HG02981 (cell line): ENCODE measurements at regions not wholly inside any gene's neighbourhood (a gene's known extent, or its start where the extent isn't known, plus 50 kb on each side); places are given as distances from the start of the nearest gene placed in this dataset.

Source experiments
- ATAC-seq: cut with Tn5 transposase; IDR thresholded peaks from one replicate; pipeline ENCODE4 v1.9.1; 2021; ENCODE audit warnings: mild to moderate bottlenecking, moderate library complexity; ENCODE audit not compliant: unreplicated experiment

DNA sequence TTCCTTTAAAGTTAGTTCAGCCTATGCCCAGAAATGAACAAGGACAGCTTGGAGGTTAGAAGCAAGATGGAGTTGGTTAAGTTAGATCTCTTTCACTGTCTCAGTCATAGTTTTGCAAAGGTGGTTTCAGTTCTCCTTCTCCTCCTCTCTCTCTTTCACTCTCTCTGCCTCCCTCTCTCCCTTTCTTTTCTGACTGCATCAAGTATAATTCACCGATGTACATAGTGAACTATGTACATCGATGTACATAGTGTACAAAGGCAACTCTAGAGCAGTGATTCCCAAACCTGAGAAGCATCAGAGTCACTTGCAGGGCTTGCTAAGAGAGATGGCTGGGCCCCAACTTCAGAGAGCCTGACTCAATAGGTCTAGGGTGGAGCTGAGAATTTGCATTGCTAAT, 1259.7 kb downstream of the TYW1 start:
- ATAC-seq: no peak

DNA sequence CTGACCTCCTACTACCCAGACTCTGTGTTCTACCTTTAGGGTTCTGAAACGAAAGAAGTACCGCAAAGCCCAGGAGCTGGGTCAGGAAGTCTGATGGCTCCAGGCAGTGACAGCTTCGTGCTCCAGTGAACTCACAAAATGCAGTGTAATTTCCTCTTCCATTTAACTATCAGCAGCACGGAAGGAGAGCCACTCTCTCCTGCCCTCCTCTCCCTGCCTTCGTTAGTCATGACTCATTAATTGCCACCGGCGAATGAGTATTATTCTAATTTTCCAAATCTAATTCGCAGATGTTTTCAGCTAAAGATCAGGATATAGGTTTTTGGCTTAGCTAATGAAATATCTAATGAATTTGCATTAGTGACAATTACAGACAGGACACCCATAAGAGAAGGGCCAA, 1262.0 kb downstream of the TYW1 start:
- no peak for ATAC-seq

DNA sequence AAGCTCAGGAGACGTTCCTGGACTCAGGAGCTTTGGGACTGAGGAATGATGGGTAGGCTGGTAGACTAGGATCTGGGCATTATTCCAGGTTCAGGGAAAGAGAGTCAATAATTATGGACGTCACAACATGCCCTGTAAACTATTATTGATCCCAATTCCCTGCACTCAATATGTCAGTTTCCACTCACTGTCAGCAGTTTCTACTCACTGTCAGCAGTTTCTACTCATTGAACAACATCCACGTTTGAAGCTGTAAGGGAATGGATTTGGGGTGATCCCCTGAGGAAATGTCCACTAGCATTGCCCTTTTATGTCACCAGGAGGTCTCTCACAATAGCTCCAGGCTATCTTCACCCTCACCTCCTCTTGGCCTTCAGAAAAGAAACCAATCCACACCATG, 1268.6 kb downstream of the TYW1 start:
- no peak for ATAC-seq

DNA sequence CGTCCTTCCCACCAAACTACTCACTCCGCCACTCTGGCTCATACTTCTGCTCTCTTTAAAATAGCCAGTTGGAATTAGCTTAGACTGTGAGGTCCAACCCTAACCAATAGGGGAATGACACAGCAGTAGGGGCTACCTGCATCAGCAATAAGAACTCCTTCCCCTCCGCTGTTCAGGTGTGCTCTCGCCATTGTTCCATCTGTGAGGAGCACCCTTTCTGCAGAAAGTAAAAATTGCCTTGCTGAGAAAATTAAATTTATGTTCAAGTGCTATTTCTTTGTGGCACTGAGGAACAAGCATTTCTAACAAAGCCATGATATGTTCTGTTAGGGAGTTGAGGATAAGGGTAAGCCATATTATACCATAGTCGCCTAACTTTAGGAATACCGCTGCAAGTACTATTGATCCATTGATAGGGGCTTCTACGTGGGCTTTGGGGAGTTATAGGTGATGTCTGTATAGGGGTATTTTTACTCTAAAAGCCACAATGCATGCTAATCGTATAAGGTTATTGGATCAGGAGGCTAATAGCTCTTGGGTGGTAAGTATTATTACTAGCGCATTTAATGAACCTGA, 1269.5 kb downstream of the TYW1 start:
- no peak for ATAC-seq

DNA sequence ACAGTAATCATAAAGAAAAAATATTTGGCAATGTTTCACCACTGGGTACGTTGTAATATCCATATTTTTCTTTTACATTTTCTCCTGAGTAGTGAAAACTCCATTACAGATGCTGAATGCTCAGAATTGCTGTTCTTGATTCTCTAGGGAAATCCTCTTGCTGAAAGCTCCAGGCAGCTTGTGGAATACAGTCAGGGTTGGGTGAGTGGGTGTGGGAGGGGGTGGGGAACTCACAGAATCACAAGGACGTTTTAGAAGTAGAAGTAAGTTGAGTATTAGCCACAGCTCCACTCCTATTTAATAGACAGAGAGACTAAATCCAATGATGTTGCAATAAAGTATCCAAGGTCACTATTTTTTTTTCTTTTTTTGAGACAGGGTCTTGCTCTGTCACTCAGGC, 1270.9 kb downstream of the TYW1 start:
- ATAC-seq: no peak

DNA sequence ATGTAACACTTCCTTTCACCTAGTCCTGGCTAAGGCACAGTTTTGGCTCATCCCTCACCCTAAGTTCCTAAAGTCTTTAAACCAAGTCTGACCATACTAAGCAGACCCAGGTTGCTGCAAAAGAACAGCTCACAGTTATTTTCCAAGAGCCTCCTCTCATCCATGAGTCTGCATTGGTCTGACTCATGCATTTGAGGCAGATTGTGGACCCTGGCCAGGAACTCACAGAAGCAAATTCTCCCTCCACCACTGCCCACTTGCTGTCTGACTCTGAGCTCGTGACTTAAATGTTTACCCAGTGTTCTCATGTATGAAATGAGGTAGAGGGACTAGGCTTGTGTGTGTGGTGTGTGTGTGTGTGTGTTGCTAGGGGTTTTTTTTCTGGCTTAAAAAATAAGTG, 1272.8 kb downstream of the TYW1 start:
- ATAC-seq: no peak

DNA sequence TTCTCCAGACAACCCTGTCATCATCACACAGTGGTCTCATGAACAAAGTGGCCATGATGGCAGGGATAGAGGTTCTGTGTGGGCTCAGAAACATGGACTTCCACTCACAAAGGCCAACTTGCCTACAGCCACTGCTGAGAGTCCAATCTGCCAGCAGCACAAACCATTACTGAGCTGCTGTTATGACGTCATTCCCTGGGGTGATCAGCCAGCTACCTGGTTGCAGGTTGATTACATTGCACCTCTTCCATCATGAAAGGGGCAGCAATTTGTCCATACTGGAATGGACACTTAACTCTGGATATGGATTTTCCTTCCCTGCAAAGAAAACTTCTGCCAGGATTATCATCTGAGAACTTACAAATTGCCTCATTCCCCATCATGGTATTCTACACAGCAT, 1275.9 kb downstream of the TYW1 start:
- ATAC-seq: no peak

DNA sequence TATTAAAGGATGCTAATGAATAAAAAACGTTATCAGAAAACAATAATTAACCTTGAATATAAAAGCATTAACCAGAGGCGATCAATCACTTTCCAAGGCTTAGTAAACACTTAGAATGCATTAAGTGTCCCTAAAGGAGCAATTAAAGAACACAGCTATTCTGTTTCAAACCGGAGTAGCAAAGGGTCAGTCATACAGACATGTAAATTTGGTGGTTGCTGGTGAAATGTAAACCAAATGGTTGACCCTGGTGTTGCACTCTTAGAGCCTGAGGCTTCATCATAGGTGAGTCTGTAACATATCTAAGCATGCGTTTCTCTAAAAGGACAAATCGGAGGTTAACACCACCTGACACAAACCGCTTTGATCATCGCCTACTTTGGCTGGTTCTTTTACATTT, 1280.1 kb downstream of the TYW1 start:
- ATAC-seq: no peak

DNA sequence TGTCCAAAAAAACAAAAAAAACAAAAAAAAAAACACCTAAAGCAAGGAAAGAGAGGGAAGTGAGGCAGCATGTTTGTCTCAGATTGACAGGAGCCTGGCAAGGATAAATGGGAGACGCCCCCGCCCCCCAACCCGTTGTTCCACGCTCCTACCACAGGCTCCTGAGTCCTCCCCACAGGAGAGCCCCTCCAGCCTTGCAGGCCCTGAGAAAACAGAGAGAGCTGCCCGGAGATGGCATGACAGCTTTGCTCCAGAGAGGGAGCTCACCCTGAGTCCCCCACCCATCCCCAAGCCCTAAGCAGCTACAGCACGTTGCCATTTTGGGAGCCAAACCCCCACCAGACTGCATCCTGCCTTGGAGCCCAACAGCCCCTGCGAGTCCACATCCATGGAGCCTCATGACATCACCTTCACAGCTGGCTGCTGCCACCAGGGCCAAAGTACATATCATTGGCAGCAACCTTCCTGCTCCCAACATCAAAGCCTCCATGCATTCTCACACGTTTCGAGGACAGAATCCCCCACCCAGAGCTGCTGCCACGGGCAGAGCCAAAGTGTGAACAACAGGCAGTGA, 1283.3 kb downstream of the TYW1 start:
- no peak for ATAC-seq

DNA sequence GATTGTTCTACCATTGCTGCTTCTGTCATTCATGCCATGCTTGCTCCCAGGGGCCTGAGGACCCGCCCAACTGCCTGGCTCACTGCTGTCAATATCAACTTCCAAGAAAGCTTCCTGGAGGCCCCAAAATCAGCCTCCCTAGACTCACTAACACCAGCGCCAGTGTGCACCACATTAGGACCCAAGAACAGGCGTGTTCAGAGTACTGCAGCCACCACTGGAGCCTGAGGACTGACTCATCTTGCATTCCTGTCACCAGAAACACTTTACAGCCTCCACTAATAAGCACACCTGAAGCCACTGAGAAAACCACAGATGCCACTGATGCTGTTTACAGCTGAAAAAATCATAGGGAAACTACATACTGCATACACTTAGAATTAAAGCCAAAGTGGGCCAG, 1284.3 kb downstream of the TYW1 start:
- ATAC-seq: no peak

DNA sequence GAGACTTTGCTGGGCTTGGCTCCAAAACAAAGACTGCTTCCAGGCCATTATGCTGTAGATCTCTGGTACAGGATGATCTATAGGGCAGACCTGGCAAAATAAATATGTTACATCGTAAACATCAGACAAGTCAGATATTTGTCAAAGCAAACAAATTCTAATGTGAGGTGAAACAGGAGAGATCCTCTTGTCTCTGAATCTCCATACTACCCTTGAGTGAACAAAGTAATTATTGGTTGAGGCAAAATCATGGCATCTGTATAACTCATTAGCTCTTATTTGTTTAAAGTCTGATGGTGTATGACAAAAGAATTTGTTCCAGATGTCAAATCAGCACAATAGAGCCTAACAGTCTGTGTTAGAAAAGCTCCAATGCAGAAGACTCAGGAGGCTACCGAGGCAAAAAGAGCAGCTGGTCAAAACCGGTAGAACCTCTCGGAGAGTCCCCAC, 1291.5 kb downstream of the TYW1 start:
- ATAC-seq: no peak

DNA sequence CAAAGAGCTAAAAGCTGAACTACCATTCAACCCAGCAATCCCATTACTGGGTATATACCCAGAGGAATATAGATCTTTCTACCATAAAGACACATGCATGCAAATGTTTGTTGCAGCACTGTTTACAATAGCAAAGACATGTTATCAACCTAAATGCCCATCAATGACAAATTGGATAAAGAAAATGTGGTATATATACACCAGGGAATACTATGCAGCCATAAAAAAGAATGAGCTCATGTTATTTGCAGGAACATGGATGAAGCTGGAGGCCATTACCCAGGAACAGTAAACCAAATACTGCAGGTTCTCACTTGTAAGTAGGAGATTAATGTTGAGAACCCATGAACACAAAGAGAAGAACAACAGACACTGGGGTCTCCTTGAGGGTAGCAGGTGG, 1295.1 kb downstream of the TYW1 start:
- ATAC-seq: no peak

DNA sequence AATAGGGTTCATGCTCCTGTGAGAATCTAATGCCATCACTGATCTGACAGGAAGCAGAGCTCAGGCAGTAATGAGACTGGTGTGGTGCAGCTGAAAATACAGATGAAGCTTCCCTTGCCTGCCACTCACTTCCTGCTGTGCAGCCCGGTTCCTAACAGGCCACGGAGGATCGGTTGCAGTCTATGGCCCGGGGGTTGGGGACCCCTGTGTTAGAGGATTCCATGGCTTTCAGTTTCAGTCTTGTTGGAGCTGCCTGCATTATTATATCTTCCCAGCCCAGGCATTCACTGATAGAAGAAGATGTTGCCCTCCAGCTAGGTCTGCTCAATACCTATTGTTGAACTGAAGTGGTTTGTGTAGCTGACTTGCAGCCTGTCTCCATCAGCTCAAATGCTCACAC, 1298.8 kb downstream of the TYW1 start:
- ATAC-seq: no peak

DNA sequence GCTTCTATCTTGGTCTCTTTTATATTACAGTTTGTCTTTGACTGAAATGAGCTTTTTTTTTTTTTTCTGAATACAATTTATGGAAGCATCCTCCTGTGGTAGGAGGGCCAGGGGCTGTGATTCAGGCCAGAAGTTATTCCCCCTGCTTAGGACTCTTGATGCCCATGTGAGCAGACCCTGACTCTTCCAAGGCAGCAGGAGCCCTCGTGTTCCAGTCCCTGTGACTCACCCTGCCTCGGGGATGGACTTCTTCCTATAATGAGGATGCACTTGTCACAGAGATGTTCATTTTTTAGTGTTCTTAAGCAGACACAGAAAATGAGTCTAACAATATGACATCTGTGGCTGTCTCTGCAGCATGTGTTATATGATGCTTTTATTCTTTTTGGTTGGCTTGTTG, 1293.7 kb upstream of the AUTS2 start:
- ATAC-seq: no peak

DNA sequence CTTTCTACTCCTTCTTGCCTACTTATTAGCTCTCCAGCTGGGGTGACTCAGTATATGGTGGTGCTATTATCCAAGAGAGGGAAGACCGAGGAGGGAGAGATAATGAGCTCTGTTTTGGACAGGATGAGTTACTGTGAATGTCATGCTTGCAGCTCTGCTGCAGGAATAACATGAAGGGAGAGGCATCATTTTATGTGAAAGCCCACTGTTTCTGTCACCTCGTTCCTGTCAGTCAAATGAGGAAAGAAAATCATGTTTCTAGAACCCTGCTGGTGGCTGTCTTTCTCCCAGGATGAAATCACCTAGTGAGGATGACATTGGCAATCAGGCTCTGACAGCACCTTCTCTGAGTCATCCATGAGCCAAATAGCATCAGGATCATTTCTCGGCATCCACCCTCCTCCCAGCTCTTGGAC, 1291.6 kb upstream of the AUTS2 start:
- ATAC-seq: no peak

DNA sequence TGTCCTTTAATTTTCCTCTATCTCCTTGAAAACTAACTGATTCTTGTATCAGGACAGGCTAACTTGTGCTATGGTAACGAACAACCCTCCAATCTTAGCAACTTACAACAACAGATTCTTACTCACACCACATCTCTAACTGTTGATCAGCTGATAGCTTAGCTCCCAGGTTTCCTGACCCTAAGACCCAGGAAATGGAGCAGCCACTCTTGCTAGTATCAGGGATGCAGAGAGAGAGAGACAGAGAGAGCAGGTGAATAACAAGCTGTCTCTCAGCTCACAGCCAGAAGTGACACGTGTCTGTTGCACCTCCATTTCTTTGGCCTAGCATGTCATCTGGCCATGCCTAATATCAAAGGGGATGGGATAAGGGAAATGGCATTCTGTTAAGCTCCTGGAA, 1289.0 kb upstream of the AUTS2 start:
- no peak for ATAC-seq

DNA sequence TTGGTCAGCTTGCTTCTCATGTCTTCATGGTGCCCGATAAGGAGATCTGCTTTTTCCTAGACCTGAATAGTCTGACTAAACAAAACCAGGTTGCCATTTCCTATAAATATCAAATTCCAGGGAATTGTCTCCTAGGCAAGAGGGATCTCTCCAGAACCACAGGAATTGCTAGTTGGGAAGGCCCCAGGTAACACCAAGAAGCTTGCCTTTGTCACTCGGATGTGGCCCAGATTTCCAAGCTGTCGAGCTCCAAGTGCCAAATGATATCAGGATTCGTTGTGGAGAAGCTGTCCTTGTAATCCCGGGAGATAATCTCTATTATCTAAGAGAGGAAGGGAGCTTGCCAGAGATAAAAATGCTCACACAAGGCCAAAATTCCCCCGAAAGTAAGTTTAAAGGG, 1288.5 kb upstream of the AUTS2 start:
- ATAC-seq: no peak

DNA sequence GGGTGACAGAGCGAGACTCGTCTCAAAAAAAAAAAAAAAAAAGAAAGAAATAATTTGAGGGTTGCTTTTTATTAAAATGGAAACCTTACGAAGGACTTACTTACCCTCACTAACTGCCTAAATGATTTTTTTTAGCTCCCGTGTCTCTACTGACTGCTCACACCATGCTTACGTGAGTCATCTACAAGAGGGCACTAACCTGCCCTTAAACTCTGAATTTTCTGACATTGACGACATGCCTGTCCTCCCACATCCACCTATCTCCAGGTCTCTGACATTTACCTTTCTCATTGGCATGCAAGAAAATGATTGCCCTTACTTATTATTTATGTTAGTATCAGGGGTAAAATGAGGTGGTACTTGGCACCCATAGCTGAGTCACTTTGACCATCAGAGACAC, 1286.3 kb upstream of the AUTS2 start:
- ATAC-seq: no peak

DNA sequence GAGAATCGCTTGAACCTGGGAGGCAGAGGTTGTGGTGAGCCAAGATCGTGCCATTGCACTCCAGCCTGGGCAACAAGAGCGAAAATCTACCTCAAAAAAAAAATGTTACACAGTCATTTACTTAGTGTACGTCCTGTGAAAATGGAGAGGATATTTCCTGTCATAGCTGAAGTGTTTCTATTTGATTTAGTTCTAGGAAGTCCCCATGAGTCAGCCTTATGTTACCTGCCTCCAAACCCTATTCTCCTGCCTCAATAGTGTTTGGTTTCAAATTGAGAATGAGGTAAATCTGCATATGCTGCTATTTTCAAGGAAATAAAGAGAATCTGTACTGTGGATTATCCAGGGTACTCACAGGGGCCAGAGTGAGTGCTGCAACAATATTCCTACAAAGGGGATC, 1284.5 kb upstream of the AUTS2 start:
- ATAC-seq: no peak

DNA sequence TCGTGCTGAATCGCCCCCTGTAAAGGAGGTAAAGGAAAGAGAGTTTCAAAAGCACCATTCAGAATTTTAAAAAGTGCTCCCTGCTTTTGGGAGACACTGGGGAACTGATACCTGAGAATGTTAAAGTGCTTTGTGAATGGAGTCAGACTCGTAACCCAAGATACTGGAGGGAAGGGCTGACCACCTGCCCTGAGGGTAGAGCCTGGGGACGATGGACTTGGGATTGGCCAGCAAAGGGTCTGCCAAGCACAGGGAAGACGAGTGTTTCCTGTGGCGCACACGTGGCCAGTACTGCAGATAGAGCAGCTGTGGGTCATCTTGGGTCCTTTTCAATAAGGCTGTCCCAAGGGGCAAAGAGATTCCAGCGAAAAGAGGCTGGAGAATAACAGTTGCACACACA, 1284.1 kb upstream of the AUTS2 start:
- ATAC-seq: no peak

DNA sequence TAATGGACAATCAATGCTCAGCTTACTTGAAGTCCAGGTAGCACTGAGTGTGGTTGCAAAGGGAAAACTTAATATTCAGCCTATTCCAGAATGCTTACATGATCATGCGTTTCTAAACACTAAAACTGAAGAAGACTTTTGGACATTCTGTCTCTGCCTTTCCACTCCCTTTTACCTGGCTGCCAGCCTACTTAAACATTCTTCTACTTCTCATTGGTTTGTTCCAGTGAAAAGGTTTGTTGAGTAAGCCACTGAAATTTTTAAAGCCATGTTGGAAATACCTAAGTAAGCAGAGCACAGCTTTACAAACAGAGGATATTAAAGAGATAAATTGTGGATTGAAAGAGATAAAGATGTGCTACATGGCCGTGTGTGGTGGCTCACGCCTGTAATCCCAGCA, 1280.8 kb upstream of the AUTS2 start:
- no peak for ATAC-seq

DNA sequence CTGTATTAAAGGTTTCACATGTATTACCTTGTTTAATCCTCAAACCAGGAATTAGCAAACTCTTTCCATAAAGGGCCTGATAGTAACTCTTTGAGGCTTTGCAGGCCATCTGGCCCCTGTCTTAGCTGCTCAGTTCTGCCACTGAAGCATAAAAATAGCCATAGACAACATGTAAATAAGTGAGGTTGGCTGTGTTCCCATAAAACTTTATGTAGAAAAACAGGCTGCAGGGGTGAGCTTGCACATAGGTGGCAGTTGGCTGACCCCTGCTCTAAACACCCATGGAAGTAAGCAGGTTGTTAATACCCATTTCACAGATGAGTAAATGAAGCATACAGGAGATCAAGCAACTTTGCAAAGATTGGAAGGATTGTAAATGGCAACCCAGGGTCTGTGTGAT, 1279.2 kb upstream of the AUTS2 start:
- ATAC-seq: no peak

DNA sequence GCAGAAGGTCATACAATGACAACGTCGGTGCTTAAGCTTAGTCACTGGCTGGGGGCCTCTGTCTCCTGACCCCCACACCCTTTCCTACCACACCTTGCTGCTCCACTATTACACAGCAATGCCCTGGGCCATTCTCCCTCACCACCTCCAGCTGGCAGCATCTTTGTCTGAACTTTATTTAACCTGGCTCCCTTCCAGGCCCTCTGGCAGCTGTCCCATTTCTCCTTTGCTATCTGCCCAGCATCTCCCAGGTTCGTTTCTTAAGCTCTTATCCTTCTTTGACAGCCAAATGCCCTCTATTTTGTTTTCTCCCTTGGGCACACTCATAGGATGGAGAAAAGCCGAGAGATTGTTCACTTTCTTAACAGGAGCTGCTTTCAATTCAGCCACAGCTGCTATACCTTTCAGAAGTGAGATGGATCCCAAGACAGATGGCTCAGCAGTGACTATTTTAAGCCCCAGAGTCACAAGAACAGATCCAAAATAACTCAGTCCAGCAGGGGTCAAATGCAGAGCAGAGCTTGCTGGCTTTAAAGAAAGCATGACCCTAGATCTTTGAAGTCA, 1277.1 kb upstream of the AUTS2 start:
- ATAC-seq: no peak
